ENCODE measurements at regions not wholly inside any gene's neighbourhood (a gene's known extent, or its start where the extent isn't known, plus 50 kb on each side); places are given as distances from the start of the nearest gene placed in this dataset.

GRCh38 chr1:87983841-87984240 is 655.2 kb downstream of the LMO4 start:
- H4K20me1 ChIP-seq (ENCODE audit: control insufficient read depth, extremely low read depth, insufficient read depth, low read length) = no peaks in the 10 kb centered on the region
- no peaks in the 10 kb centered on the region for H3K27me3 ChIP-seq (ENCODE audit: control insufficient read depth, insufficient read depth, low read length)
- no peaks in the 10 kb centered on the region for H3K9me3 ChIP-seq (ENCODE audit: control insufficient read depth, insufficient read depth, low read depth, low read length)
- H3K36me3 ChIP-seq (ENCODE audit: control insufficient read depth, insufficient read depth, low read length) = no peaks in the 10 kb centered on the region
- no peak overlapping the region for H3K9ac ChIP-seq (ENCODE audit: insufficient read depth, low read length)
- H2AFZ ChIP-seq (ENCODE audit: low read length) = no peak overlapping the region
- no peak overlapping the region for H3K27ac ChIP-seq (ENCODE audit: insufficient read depth, low read length)
- no peak for TF ChIP-seq EZH2 (IDR thresholded peaks at IDR 0.05; ENCODE audit: low read length, missing control alignments)
- TF ChIP-seq, protein P1, sequence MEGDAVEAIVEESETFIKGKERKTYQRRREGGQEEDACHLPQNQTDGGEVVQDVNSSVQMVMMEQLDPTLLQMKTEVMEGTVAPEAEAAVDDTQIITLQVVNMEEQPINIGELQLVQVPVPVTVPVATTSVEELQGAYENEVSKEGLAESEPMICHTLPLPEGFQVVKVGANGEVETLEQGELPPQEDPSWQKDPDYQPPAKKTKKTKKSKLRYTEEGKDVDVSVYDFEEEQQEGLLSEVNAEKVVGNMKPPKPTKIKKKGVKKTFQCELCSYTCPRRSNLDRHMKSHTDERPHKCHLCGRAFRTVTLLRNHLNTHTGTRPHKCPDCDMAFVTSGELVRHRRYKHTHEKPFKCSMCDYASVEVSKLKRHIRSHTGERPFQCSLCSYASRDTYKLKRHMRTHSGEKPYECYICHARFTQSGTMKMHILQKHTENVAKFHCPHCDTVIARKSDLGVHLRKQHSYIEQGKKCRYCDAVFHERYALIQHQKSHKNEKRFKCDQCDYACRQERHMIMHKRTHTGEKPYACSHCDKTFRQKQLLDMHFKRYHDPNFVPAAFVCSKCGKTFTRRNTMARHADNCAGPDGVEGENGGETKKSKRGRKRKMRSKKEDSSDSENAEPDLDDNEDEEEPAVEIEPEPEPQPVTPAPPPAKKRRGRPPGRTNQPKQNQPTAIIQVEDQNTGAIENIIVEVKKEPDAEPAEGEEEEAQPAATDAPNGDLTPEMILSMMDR (conservative IDR thresholded peaks at IDR 0.05 in 1 of 2, IDR thresholded peaks at IDR 0.05 in 1 of 2; ENCODE audit: low read depth in 1 of 2, low read length in 2 of 2) = no peak
- H3K4me1 ChIP-seq (ENCODE audit: control insufficient read depth, extremely low read depth, insufficient read depth, low read length) = no peaks in the 10 kb centered on the region
- no peak overlapping the region for H3K4me2 ChIP-seq (ENCODE audit: extremely low read depth, insufficient read depth, low read length)
- no peak overlapping the region for H3K4me3 ChIP-seq (replicated peaks in 1 of 4; ENCODE audit: control extremely low read depth in 1 of 4, insufficient read depth in 1 of 4, low read depth in 3 of 4, low read length in 4 of 4)
- H3K79me2 ChIP-seq (ENCODE audit: control insufficient read depth, insufficient read depth, low read length) = no peaks in the 10 kb centered on the region
- DNase-seq (ENCODE audit: low read depth in 2 of 2) = peak in 1 of 2 donors; percentile 52

DNA sequence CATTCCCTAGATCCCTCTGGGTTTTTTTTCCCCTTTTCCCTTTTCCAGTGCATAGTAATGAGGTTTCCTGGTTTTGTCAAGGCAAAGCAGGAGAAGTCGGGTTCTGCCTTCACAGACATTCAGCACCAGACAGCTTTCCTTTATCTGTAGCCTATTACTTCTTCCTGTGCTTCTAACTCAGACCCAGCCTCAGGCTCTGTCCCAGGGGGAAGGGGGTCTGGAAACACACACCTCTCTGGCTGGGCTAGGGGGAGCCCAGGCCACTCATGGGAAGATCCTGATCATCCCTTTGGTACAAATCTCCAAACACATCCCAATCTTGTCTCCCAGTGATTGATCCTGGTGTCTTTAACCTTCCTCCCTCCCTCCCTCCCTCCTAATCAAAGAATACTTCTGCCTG is 656.4 kb downstream of the LMO4 start:
- no peaks in the 10 kb centered on the region for H3K4me1 ChIP-seq (ENCODE audit: control insufficient read depth, extremely low read depth, insufficient read depth, low read length)
- H3K9me3 ChIP-seq (ENCODE audit: control insufficient read depth, insufficient read depth, low read depth, low read length) = no peaks in the 10 kb centered on the region
- H3K27me3 ChIP-seq (ENCODE audit: control insufficient read depth, insufficient read depth, low read length) = no peaks in the 10 kb centered on the region
- H3K9ac ChIP-seq (ENCODE audit: insufficient read depth, low read length) = no peak overlapping the region
- H3K36me3 ChIP-seq (ENCODE audit: control insufficient read depth, insufficient read depth, low read length) = no peaks in the 10 kb centered on the region
- H3K4me3 ChIP-seq (replicated peaks in 1 of 4; ENCODE audit: control extremely low read depth in 1 of 4, insufficient read depth in 1 of 4, low read depth in 3 of 4, low read length in 4 of 4) = no peak overlapping the region
- no peaks in the 10 kb centered on the region for H4K20me1 ChIP-seq (ENCODE audit: control insufficient read depth, extremely low read depth, insufficient read depth, low read length)
- no peaks in the 10 kb centered on the region for H3K79me2 ChIP-seq (ENCODE audit: control insufficient read depth, insufficient read depth, low read length)
- TF ChIP-seq, protein P1 (conservative IDR thresholded peaks at IDR 0.05 in 1 of 2, IDR thresholded peaks at IDR 0.05 in 1 of 2; ENCODE audit: low read depth in 1 of 2, low read length in 2 of 2) = no peak
- TF ChIP-seq EZH2 (IDR thresholded peaks at IDR 0.05; ENCODE audit: low read length, missing control alignments) = no peak
- H3K27ac ChIP-seq (ENCODE audit: insufficient read depth, low read length) = no peak overlapping the region
- no peak for DNase-seq (ENCODE audit: low read depth in 2 of 2)
- H3K4me2 ChIP-seq (ENCODE audit: extremely low read depth, insufficient read depth, low read length) = no peak overlapping the region
- no peak overlapping the region for H2AFZ ChIP-seq (ENCODE audit: low read length)

DNA sequence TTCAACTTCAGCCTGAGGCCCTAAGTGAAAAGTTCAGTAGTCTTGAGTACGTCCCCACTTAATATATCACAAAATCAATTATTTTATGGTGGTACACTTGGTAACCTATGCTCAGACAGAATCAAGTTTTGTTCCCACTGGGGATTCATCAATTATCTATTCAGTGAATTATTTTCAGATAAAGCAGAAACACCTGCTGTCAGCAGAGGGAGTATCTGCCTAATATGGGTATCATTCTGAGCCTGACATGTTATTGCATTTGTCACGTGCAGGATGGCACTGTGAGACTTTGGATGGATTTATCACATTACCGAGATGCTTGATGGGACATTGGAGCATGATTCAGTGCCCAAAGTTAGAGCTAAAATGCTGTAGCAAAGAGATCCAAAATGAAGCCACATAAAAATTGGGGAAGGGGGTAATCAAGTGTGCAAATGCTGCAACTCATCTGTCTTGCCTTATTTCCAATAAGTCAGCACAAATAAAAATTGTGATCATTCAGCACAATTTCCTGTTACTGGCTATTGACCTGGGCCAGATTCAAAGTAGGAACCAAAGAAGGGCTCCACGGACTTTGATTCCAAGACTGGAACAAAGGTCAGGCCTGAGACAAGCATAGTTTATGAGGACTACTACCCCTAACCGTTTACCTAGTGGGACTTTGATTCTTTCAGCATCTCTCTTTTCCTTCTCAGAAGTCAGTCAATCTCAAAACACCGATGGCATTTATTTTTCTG is 657.6 kb downstream of the LMO4 start:
- no peaks in the 10 kb centered on the region for H3K9me3 ChIP-seq (ENCODE audit: control insufficient read depth, insufficient read depth, low read depth, low read length)
- no peaks in the 10 kb centered on the region for H3K36me3 ChIP-seq (ENCODE audit: control insufficient read depth, insufficient read depth, low read length)
- no peak overlapping the region for H3K27ac ChIP-seq (ENCODE audit: insufficient read depth, low read length)
- H3K4me1 ChIP-seq (ENCODE audit: control insufficient read depth, extremely low read depth, insufficient read depth, low read length) = no peaks in the 10 kb centered on the region
- DNase-seq (ENCODE audit: low read depth in 2 of 2) = no peak
- no peaks in the 10 kb centered on the region for H3K79me2 ChIP-seq (ENCODE audit: control insufficient read depth, insufficient read depth, low read length)
- H4K20me1 ChIP-seq (ENCODE audit: control insufficient read depth, extremely low read depth, insufficient read depth, low read length) = no peaks in the 10 kb centered on the region
- no peaks in the 10 kb centered on the region for H3K27me3 ChIP-seq (ENCODE audit: control insufficient read depth, insufficient read depth, low read length)
- H3K4me2 ChIP-seq (ENCODE audit: extremely low read depth, insufficient read depth, low read length) = no peak overlapping the region
- no peak overlapping the region for H3K4me3 ChIP-seq (replicated peaks in 1 of 4; ENCODE audit: control extremely low read depth in 1 of 4, insufficient read depth in 1 of 4, low read depth in 3 of 4, low read length in 4 of 4)
- TF ChIP-seq, protein P1 (conservative IDR thresholded peaks at IDR 0.05 in 1 of 2, IDR thresholded peaks at IDR 0.05 in 1 of 2; ENCODE audit: low read depth in 1 of 2, low read length in 2 of 2) = no peak
- TF ChIP-seq EZH2 (IDR thresholded peaks at IDR 0.05; ENCODE audit: low read length, missing control alignments) = no peak
- no peak overlapping the region for H2AFZ ChIP-seq (ENCODE audit: low read length)
- H3K9ac ChIP-seq (ENCODE audit: insufficient read depth, low read length) = no peak overlapping the region

Measured in fibroblast of lung (primary cell).